Skeletal muscle satellite cell (primary cell): ENCODE measurements at regions not wholly inside any gene's neighbourhood (a gene's known extent, or its start where the extent isn't known, plus 50 kb on each side); places are given as distances from the start of the nearest gene placed in this dataset.
"Not testable (repeated sequence)": the region's sequence is repeated elsewhere in the genome, so short reads cannot be mapped to it uniquely, and the experiment has no call there.

Experiments used
- H3K27me3 ChIP-seq: 2 replicates; pipeline ENCODE4 v1.7.0; 2013; ENCODE audit warnings: low read length; ENCODE audit not compliant: control insufficient read depth, insufficient read depth
- H3K36me3 ChIP-seq: 2 replicates; pipeline ENCODE4 v1.7.0; 2013; ENCODE audit warnings: mild to moderate bottlenecking, control low read depth, low read length; ENCODE audit not compliant: insufficient read depth
- H3K4me1 ChIP-seq: 2 replicates; pipeline ENCODE4 v1.7.0; 2013; ENCODE audit warnings: low read length; ENCODE audit not compliant: control insufficient read depth, insufficient read depth
- H3K4me2 ChIP-seq: 2 replicates; pipeline ENCODE4 v1.7.0; 2013; ENCODE audit warnings: mild to moderate bottlenecking, low read length
- H3K4me3 ChIP-seq: 2 replicates; pipeline ENCODE4 v1.7.0; 2013; ENCODE audit warnings: low read length
- H3K9ac ChIP-seq: 2 replicates; pipeline ENCODE4 v1.7.0; 2013; ENCODE audit warnings: mild to moderate bottlenecking, low read depth, low read length, moderate library complexity
- H3K9me3 ChIP-seq: replicated peaks from 2 replicates; pipeline ENCODE4 v1.7.0; 2013; ENCODE audit warnings: mild to moderate bottlenecking, control low read depth, low read length

- Histone ChIP-seq H3K4me3 (no peak overlapping the region), H3K9me3 (no peaks in the 10 kb centered on the region), H3K27me3 (peaks cover 6% of the 10 kb centered on the region), H3K36me3 (no peaks in the 10 kb centered on the region), H3K9ac (no peak overlapping the region), H3K4me2 (no peak overlapping the region), H3K4me1 (peaks cover 16% of the 10 kb centered on the region)
These were observed 254.9 kb upstream of the TMEM132C start for GRCh38 chr12:128012110-128012509.

GRCh38 chr12:128015276-128015675, 251.7 kb upstream of the TMEM132C start:
- H3K4me1 ChIP-seq = no peaks in the 10 kb centered on the region
- H3K4me2 ChIP-seq = no peak overlapping the region
- no peaks in the 10 kb centered on the region for H3K9me3 ChIP-seq
- no peak overlapping the region for H3K4me3 ChIP-seq
- H3K27me3 ChIP-seq = peaks cover 6% of the 10 kb centered on the region
- H3K9ac ChIP-seq = no peak overlapping the region
- H3K36me3 ChIP-seq = no peaks in the 10 kb centered on the region

- Histone ChIP-seq H3K4me2 (no peak overlapping the region), H3K4me1 (no peaks in the 10 kb centered on the region), H3K27me3 (peaks cover 4% of the 10 kb centered on the region), H3K9ac (no peak overlapping the region), H3K4me3 (no peak overlapping the region), H3K36me3 (no peaks in the 10 kb centered on the region), H3K9me3 (no peaks in the 10 kb centered on the region)
These were observed 248.9 kb upstream of the TMEM132C start for GRCh38 chr12:128018067-128018466.

GRCh38 chr12:128019996-128020544, 246.9 kb upstream of the TMEM132C start:
- no peaks in the 10 kb centered on the region for H3K4me1 ChIP-seq
- no peaks in the 10 kb centered on the region for H3K36me3 ChIP-seq
- no peak overlapping the region for H3K9ac ChIP-seq
- H3K27me3 ChIP-seq = peaks cover 8% of the 10 kb centered on the region
- H3K4me2 ChIP-seq = no peak overlapping the region
- H3K4me3 ChIP-seq = no peak overlapping the region
- no peaks in the 10 kb centered on the region for H3K9me3 ChIP-seq

GRCh38 chr12:128021561-128021960, 245.4 kb upstream of the TMEM132C start:
- H3K27me3 ChIP-seq = peaks cover 16% of the 10 kb centered on the region
- no peak overlapping the region for H3K9ac ChIP-seq
- no peaks in the 10 kb centered on the region for H3K9me3 ChIP-seq

DNA sequence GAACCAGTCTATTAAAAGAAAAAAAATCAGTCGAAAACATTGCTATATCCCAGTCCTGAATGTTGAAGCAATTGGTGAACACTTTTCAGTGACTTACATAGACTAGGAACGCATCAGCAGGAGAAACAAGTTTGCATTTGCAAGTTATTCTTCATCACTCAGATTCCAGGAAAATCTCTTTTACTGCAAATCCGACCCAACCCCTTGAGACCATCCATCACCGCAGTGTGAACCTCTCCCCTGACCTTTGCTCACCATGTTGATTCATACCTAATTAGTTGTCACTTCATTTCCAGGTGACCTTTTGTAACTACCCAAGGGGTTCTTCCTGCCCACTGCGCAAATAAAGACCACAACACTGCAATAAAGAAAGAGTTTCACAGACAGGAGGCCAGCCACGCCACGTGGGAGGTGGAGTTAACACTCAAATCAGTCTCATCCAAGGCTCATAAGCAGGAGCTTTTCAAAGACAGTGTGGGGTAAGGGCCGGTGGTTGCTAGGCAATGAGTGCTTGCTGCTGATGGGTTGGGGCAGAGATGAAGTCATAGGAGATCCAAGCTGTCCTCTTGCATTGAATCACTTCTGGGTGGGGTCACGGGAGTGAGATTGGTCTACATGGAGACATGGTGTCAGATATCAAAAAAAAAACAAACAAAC, 241.3 kb upstream of the TMEM132C start:
- H3K4me3 ChIP-seq = no peak overlapping the region
- H3K9me3 ChIP-seq = no peaks in the 10 kb centered on the region
- peaks cover 24% of the 10 kb centered on the region for H3K27me3 ChIP-seq
- no peak overlapping the region for H3K4me2 ChIP-seq
- no peaks in the 10 kb centered on the region for H3K36me3 ChIP-seq
- no peaks in the 10 kb centered on the region for H3K4me1 ChIP-seq
- H3K9ac ChIP-seq = no peak overlapping the region

More at GRCh38 chr12:128021561-128021960, 245.4 kb upstream of the TMEM132C start:
- Histone ChIP-seq H3K4me3 (no peak overlapping the region), H3K4me2 (no peak overlapping the region), H3K36me3 (no peaks in the 10 kb centered on the region), H3K4me1 (no peaks in the 10 kb centered on the region)

GRCh38 chr12:128026696-128027574, 240.0 kb upstream of the TMEM132C start:
- peaks cover 23% of the 10 kb centered on the region for H3K27me3 ChIP-seq
- H3K4me1 ChIP-seq = no peaks in the 10 kb centered on the region
- H3K36me3 ChIP-seq = no peaks in the 10 kb centered on the region
- H3K9me3 ChIP-seq = no peaks in the 10 kb centered on the region
- no peak overlapping the region for H3K9ac ChIP-seq
- H3K4me3 ChIP-seq = no peak overlapping the region
- H3K4me2 ChIP-seq = no peak overlapping the region

- no peak overlapping the region for H3K9ac ChIP-seq
- no peaks in the 10 kb centered on the region for H3K9me3 ChIP-seq
- no peaks in the 10 kb centered on the region for H3K4me1 ChIP-seq
- no peaks in the 10 kb centered on the region for H3K36me3 ChIP-seq
- peaks cover 13% of the 10 kb centered on the region for H3K27me3 ChIP-seq
- H3K4me3 ChIP-seq = no peak overlapping the region
- no peak overlapping the region for H3K4me2 ChIP-seq
These were observed 233.5 kb upstream of the TMEM132C start for GRCh38 chr12:128033473-128033872.

DNA sequence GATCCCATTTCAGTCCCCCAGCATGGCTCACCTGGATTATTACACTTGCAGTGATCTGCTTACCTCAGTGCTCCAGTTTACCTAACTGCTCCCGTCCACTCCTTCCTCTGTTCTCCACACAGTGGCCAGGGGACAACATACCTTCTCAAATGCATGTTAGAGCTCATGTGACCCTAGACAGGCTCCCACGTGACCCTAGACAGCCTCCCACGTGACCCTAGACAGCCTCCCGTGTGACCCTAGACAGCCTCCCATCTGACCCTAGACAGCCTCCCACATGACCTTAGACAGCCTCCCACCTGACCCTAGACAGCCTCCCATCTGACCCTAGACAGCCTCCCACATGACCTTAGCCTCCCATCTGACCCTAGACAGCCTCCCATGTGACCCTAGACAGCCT, 226.0 kb upstream of the TMEM132C start:
- no peak overlapping the region for H3K4me3 ChIP-seq
- no peak overlapping the region for H3K4me2 ChIP-seq
- no peak overlapping the region for H3K9ac ChIP-seq
- H3K9me3 ChIP-seq = no peaks in the 10 kb centered on the region
- no peaks in the 10 kb centered on the region for H3K36me3 ChIP-seq
- H3K27me3 ChIP-seq = no peaks in the 10 kb centered on the region
- no peaks in the 10 kb centered on the region for H3K4me1 ChIP-seq

DNA sequence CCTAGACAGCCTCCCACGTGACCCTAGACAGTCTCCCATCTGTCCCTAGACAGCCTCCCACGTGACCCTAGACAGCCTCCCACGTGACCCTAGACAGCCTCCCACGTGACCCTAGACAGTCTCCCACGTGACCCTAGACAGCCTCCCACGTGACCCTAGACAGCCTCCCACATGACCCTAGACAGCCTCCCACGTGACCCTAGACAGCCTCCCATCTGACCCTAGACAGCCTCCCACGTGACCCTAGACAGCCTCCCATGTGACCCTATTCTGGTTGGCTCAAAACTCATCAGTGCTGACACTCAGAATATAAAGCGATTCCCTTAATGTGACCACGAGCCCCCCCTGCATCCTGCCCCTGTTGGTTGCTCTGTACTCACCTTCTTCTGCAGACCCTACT, 224.7 kb upstream of the TMEM132C start:
- not testable (repeated sequence) for H3K27me3 ChIP-seq, H3K9me3 ChIP-seq, H3K4me1 ChIP-seq, H3K4me3 ChIP-seq, H3K4me2 ChIP-seq, H3K9ac ChIP-seq, H3K36me3 ChIP-seq

- Histone ChIP-seq H3K9me3 (no peaks in the 10 kb centered on the region), H3K9ac (no peak overlapping the region), H3K4me1 (no peaks in the 10 kb centered on the region), H3K36me3 (no peaks in the 10 kb centered on the region), H3K4me2 (no peak overlapping the region), H3K4me3 (no peak overlapping the region), H3K27me3 (peaks cover 9% of the 10 kb centered on the region)
These were observed 224.1 kb upstream of the TMEM132C start for GRCh38 chr12:128042825-128043224.
